HK-2 (cell line): ENCODE measurements at regions not wholly inside any gene's neighbourhood (a gene's known extent, or its start where the extent isn't known, plus 50 kb on each side); places are given as distances from the start of the nearest gene placed in this dataset.

Experiments used
- DNase-seq: peaks from one replicate; pipeline ENCODE4 v3.0.0-alpha.2; 2018; ENCODE audit not compliant: unreplicated experiment

DNA sequence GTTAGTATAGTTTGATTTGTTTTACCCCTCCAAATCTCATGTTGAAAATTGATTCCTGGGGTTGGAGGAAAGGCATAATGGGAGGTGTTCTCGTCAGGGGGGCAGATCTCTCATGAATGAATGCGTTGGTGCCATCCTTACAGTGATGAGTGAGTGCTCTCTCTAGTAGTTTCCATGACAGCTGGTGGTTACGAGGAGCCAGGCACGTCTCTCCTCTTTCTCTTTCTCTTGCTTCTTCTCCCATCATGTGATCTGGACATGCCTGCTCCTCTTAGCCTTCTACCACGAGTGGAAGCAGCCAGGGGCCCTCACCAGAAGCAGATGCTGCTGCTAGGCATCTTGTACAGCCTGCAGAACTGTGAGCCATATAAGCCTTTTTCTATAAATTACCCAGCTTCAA, 454.1 kb downstream of the EFNA5 start:
- no peak for DNase-seq

DNA sequence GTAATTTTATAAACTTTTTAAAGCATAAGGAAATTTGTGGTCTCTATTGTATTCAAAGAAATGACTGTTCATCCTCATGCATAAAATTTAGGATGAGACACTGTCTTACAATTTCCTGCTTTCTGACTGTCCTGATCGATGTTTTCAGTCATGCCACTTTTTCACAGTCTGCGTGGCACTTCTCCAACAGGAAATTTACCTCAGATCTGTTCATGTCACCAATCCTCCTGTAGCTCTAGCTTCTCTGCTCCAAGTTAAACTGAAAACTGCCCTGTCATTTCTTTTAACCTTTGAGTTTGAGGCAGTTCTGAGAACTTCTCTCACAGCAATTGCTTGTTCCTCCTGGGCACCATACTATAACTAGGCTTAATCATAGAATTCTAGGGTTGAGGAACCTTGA, 455.1 kb downstream of the EFNA5 start:
- no peak for DNase-seq

DNA sequence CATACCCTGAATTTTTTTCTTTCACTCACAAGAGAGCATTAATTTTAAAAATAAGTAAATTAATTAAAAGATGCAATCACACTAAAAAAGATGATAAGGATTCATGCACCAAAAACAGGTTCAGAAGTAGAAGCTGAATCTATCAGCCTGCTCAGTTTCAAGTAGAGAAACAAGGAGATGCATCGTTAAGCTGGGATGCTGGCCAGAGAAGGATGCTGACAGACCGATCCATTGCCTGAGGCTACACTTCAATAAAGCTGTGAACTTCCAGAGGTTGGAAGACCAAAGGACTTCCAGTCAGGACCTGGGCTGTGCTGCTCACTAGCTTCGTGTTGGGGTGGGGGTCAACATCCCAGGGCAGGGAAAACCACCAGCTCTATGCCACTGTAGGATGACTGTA, 457.7 kb downstream of the EFNA5 start:
- no peak for DNase-seq

DNA sequence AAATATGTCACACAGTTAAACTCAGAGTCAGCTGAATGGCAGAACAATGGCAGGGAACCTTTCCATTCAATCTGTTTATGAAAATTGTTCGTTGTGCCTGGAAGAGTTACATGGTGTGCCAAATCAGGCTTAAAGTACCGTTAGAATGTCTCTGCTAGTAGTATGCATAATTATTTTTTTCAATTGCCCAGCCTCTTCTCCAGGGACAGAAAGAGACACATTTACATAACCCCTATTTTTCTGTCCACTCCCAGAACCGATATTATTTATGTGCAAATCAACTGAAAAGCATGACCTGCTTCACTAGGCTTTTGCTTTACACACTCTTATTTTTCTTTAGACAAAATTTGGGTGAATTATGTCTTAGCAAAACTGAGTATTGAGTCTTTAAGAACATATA, 459.1 kb downstream of the EFNA5 start:
- DNase-seq, result no peak

DNA sequence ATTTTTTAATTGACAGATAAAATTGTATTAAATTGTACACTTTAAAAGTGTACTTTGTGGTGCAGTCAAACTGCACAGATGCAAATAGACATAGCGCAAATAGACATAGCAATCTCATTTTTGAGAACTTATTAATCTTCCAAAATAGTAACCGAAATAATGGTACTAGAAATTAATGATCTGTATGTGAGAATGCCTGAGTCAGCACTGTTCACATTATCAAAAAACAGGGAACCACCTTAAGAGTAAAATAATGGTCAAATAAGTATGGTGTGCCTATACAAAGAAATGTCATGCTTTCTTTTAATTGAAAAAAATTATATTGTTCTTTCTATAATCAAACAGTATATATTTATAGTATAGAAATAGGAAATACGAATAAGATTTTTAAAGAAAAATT, 461.9 kb downstream of the EFNA5 start:
- no peak for DNase-seq

DNA sequence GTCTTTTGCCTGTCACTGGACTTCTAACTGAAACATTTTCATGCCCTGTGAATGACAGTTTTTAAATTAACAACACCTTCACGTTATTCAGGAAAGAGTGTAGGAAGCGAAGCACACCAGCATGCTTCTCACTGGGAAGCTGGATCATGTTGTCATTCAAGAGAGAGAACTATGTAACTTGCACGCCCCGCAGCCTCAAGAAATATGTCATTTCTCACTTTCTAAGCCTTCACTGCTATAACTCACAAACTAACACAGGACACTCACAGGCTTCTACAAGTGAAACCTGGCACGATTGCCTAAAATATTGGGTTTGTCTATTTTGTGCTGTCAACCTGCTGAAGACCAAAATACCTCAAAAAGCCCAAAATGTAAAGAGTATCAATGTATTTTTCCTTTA, 466.3 kb downstream of the EFNA5 start:
- no peak for DNase-seq

DNA sequence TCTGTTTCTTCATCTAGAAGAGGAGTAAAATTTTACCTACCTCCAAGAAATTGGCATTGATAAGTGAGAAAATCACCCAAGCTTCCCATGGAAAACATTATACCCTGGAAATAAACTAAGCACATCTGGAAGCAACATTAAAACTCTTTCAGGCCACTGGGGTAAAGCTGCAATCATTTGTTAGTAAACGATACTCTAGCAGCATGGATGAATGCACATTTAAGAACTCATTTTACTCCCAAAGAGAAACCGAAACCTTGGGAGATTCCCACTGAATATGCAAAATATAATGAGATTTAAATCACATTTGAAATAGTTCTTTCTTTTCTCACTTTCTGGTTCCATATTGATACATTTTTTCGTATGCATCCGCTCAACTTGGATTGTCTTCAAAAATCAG, 467.5 kb downstream of the EFNA5 start:
- DNase-seq, result no peak

DNA sequence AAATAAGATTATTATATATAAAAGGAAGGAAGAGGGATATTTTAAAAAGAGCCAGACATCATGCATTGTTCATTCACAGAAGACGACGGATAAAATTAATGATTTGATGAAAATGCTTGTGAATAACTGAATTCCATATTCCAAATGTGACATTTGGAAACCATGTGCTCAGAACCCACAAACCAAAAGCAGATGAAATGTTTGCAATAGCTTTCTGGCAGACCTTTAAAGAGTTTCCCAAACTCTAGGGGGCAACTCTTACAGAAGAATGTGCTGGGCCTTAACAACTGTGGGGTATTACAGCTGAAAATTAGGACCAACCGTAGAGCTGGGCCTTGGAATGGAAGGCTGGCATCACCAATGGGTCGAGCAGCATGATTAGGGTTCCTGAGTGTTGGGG, 471.0 kb downstream of the EFNA5 start:
- no peak for DNase-seq

DNA sequence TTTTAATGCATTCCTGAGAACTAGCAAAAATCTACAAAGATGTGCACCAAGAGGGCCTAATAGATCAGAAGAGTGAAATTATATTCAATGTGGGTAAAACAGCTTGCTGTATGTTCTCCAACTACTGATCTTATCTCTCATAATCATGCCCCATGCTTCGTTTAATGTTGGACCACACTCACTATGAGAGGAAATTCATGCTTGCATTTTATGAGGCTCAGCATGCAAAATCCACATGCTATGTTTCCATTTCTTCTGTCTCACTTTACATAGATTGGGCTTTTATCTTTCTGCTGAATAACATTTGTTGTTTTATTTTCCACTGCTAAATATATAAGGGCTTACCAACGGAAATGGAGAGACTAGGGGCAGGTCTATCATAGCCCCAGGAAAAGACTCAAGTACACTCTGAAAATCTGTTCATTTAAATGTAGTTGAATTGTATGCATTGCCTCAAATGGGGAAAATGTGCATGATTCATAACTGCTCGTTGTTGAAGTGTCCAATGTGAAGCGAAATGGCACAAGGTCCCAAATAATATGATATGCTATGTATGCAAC, 474.2 kb downstream of the EFNA5 start:
- no peak for DNase-seq

DNA sequence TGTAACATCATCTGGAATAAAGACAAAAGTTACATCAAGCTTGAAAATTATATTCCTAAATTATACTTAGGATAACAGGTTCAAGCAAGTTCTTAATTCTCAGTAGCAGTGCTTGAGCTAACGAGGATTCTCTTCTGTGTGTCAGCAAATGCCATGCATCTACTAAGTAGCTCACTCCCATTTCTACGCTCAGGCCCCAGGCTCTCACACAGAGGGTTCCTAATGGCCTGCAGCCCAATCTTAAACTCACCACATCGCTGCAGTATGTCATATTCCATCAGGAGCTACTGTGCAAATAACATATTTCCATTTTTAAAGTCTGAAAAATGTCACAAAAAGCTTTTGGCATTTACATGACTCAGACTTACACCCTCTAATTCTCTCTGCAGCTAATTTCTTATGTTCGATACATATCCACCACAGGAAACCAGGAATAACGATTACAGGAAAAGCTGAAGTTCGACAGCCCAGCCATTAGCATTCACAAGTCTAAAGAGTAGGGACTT, 474.8 kb downstream of the EFNA5 start:
- no peak for DNase-seq

DNA sequence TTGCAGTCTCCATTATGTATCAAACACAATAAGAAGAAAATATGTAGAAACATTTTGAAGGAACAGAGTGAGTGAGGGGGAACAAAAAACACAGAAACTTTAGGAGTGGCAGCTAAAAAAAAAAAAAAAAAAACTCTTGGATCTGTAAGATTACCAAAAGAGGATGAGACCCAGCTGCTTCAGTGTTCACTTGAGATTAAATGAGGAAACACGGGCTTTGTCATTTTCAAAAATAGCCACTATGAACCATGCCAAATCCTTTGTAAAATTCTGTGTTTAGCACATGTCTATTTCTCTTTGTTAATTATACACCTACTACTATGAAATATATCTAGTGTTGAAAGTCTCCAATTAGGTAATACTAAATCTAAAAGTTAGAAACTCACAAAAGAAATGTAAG, 485.9 kb downstream of the EFNA5 start:
- no peak for DNase-seq

DNA sequence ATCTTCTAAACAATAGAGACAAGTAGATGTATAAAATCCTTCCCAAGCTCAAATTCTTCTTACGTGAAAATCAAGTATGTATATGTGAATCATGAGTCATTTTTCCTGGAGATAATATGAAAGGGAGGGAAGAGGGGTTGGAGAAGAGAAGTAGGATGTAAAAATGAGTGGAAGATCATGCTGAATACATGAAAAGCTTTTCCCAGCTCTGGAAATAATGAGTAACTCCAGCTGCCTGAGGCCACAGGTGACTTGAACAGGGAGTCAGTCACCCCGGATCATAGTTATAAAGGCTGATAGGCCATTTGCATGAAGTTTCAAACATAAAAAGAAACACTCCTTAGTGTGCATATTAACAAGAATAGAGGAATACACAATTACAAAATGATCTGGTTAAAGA, 486.7 kb downstream of the EFNA5 start:
- DNase-seq, result no peak

DNA sequence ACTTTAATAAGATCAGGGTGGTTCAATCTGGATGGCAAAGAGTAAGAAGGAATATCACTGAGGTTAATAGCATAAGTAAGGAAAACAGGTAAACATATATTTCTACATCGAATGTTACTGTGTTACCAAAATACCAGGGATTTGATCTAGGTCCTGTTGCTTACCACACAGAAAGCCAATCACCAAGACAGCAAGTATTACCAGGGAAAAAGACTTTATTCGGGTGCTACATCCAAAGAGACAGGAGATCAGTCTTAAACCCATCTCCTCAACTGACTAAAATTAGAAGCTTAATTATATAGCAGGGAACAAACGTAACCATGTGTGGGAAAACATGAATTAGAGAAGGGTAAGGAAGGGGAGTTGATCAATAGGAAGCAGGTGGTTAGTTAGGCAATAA, 500.1 kb downstream of the EFNA5 start:
- no peak for DNase-seq

DNA sequence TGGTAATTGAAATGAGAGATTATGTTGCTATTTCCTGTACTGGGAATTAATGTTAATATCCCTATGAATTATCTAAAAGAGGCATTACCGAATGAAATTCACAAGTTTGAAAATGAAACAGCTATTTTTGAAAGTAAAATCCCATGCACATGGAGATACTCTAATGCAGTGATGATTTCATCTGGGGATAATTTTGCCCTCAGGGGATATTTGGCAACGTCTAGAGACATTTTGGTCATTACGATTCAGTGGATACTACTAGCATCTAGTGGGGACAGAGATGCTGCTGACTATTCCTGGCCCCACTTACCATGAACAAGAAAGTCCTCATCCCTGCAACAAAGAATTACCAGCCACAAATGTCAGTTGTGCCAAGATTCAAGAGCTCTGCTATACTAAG, 500.9 kb downstream of the EFNA5 start:
- DNase-seq, result no peak

DNA sequence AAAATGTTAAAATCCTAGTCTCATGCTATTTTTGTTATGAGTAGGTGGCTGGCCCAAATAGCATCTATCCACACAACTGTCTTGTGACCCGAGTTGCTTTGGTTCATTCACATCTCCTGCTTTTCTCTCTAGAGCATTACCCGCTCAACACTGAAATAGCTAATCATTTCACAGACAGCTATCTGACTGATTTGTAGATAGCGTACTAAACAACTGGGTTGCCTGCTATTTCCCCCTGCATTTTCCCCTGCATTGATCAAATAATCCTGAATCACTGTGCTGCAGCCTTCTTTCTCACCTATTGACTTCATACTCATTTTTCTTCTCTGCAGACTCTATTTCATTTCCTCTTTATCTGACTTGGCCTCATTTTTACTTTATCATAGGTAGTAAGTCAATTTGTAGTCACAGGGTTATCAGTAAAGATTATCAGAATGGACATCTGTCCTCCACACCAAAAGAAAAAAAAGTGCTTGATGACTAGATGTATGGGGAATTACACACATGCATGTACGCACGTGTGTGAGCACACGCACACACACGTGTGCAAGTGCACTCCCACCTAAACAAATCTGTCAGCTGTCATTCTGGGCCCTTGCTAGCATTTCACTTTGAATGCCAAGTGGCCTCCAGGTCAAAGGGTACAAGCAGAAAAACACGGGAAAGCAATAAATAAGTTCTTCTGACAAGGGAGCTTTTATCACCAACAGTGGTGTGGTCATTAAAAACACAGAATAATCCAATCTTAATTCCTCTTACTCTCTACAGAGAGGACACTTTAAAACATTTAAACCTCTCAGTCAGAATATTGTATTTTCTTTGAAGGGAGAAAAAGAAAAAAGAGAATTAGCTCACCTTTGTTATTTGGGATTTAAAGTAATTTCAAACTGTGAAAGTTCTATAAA, 501.6 kb downstream of the EFNA5 start:
- DNase-seq, result no peak

DNA sequence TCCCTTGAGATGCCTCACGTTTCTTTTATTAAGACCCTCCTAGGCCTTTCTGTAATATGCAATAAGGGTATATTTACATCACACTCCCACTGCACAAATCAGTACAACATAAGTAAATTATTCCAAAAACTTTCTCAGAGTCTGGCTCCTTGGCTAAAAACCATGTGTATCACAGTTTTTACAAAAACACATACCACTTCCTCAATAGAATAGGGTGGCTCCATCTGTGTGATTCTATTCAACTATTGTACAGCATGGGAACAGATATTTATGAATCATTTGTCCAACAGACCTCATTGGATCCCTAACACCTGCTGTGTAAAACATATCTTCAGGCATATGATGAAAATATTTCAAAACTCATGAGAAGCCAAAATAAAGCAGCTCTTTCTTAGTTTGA, 502.7 kb downstream of the EFNA5 start:
- DNase-seq, result no peak

DNA sequence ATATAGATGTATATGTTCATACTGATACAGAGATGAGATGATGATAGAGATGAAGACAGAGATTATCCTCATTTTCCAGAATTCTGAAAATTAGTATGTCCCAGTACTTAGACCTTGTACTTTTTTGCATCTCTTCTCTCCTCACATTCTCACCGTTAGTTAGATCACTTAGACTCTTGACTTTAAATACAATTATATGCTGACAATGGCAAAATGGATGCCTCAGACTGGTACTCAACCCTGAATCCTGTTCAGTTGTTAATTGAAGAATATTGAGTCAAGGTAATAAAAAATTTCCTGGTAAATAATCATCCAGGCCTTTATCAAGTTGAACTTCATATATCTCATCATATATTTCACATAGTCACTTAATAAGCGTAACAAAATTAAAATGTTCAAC, 505.4 kb downstream of the EFNA5 start:
- no peak for DNase-seq

DNA sequence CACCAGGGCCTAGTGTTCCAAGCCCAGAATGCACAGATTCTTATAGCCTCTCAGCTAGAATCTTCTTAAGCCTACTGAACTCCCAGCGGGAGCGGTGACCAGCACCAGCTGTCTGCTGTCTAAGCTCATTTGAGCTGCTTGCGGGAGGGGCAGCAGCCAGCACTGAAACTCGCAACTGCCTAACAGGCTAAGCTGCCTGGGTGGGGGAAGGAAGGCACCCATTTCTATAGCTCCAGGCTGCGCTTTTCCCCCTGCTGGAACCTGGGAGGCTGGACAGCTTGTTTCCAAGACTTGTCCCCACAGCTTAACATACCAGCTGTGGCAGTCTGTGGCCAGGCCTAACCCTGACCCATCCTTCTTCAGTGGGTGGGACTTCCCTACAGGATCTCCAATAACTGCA, 512.9 kb downstream of the EFNA5 start:
- no peak for DNase-seq

DNA sequence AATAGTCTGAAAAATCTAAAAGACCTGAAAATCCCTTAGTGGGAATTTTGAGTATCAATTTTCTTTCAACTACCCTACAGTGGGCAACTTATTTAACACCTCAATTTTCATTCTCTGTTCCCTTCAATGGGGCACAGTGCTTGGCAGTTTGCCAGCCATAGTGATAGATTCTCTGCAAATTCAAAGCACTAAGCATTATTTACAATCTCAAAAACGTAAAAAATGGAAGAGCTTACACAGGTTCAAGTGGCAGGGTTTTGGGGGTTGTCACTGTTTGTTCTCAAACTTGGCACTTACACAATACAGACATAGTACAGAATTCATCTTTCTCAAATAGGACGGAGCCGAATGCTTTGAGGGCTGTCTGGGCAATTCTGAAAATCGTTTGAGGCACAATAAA, 515.0 kb downstream of the EFNA5 start:
- no peak for DNase-seq

DNA sequence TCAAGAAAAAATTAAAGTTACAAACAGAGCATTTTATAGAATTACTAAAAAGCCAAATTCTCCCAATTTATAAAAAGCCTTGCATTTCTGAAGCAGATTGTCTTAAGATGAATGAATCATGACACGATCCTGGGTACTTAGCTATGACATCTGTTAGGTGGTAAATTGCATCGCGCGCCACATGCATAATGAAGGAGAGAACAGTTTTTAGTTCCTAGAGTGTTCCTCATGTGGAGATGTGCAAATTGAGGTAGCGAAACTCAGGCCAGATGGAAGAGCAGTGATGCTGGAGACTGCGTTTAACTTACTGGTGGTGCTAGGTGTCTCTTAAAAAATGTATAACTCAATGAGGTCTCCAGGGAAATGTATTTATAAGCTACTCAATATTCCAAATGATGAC, 516.1 kb downstream of the EFNA5 start:
- no peak for DNase-seq

DNA sequence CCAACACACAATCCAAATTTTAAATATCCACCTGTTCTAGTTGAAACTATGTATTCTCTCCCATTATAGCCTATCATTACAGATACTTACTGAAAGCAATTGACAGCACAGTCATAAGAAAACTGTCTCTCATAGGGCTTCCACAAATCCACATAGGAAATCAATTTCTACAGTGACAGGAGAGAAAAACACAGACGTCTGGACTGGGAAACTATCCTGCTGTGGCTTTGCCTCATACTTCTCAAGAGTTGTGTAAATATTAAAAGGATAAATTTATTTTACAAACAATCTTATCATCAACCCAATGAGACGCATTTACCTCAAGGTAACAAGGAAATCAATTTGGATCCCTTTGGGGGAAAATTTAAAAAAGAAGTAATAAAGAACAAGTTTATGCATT, 517.5 kb downstream of the EFNA5 start:
- DNase-seq, result no peak

DNA sequence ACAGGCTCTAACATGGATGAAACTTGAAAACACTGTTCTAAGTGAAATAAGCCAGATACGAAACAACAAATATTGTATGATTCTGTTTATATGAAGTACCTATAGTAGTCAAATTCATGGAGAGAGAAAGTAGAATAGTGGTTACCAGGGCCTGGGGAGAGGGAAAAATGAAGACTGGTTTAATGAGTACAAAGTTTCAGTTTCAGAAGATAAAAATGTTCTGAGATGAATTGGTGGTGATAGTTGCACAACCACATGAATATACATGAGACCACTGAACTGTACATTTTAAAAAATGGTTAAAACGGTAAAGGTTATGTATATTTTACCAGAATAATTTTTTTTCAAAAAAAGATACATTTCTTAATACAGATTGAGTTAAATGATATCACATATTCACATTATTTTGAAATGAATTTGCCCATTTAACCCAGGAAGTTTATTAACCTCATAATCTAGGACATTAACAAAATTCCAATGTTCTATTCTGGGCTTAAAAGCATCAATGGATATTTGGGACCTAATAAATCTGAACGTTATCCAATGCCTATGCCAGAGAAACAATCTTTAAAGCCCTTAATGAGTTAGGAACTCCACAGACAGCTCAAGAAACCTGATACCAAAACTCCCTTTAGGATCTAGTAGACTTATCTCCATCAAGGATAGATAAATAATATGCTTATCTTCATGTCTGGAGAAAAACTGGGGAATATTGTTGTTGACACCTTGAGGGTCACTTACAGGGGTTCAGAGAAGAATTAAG, 521.3 kb downstream of the EFNA5 start:
- DNase-seq, result no peak

DNA sequence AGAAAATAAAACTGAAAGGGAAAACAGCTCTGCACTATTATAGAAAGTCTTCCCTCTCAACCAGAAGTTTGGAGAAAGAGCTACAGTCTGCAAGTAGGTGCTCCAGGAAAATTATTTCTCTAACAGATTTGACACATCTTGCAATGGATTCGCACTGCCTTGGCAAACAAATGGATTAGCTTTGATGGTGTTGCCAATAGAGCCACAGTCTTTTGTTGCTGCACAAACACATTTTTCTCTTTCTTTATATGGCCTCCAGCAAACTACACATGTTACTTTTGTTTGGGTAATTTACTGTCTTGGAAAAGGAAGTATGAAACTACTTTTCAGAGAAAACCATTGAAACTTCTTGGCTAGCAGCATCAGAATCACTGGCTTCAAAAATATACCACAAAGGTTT, 523.1 kb downstream of the EFNA5 start:
- no peak for DNase-seq
